Heart left ventricle (tissue), 16 donors: ENCODE measurements at regions not wholly inside any gene's neighbourhood (a gene's known extent, or its start where the extent isn't known, plus 50 kb on each side); places are given as distances from the start of the nearest gene placed in this dataset.

Experiments used
- ATAC-seq, 4 donors: fragments of 200-7000 bp; cut with Tn5 transposase; one replicate each; pipeline ENCODE4 v1.9.1; 2020 to 2022; ENCODE audit warnings: moderate library complexity in 4 of 4, mild to moderate bottlenecking in 3 of 4, moderate number of reproducible peaks in 1 of 4
- DNase-seq, 5 donors: peaks; one replicate each; pipeline ENCODE4 v3.0.0-alpha.2; 2020
- H3K27ac ChIP-seq, 12 donors: fragments of 200-600 bp; sonication (generic) in 4 of 12; one replicate each; pipeline versions ENCODE4 v1.5.0 to v1.8.0; 2016 to 2022; ENCODE audit warnings: mild to moderate bottlenecking in 2 of 12
- H3K27me3 ChIP-seq, 9 donors: fragments of 200-600 bp; sonication (generic) in 2 of 9; one replicate each; pipeline versions ENCODE4 v1.5.1 to v1.8.0; 2016 to 2022; ENCODE audit warnings: mild to moderate bottlenecking in 3 of 9
- H3K36me3 ChIP-seq, 9 donors: fragments of 200-600 bp; sonication (generic) in 2 of 9; one replicate each; pipeline versions ENCODE4 v1.5.0 to v1.8.0; 2018 to 2022; ENCODE audit warnings: mild to moderate bottlenecking in 2 of 9
- H3K4me1 ChIP-seq, 12 donors: fragments of 200-600 bp; sonication (generic) in 4 of 12; one replicate each; pipeline versions ENCODE4 v1.5.0 to v1.8.0; 2016 to 2022; ENCODE audit warnings: mild to moderate bottlenecking in 3 of 12
- H3K4me3 ChIP-seq, 12 donors: fragments of 200-600 bp; sonication (generic) in 4 of 12; one replicate each; pipeline versions ENCODE4 v1.5.0 to v1.8.0; 2017 to 2022; ENCODE audit warnings: mild to moderate bottlenecking in 9 of 12, moderate library complexity in 4 of 12
- H3K9me3 ChIP-seq, 12 donors: fragments of 200-600 bp; sonication (generic) in 4 of 12; one replicate each; pipeline versions ENCODE4 v1.5.0 to v1.8.0; 2016 to 2022; ENCODE audit warnings: mild to moderate bottlenecking in 1 of 12
- POLR2A ChIP-seq, 2 donors: fragments of 450-650 bp; IDR thresholded peaks; one replicate each; pipeline ENCODE4 v1.6.1; 2017; ENCODE audit warnings: antibody characterized with exemption in 2 of 2, mild to moderate bottlenecking in 2 of 2, moderate library complexity in 2 of 2
- WGBS, 4 donors: extraction: QIAGEN DNeasy Blood & Tissue Kit in 2 of 4; methylation state at CpG; one replicate each; pipeline versions ENCODE4 v1.1.5 to v1.1.7; 2013 to 2018; 5-methylcytosine and 5-hydroxymethylcytosine counted together
- intact Hi-C, 10 donors: fragments of 100-400 bp; cut with DNase I; formaldehyde crosslinking; loops; one replicate each; pipeline versions ENCODE4 v1.11.1 to v1.14.2; 2022
- TF ChIP-seq, protein P1 (sequence below), 12 donors: fragments of 200-600 bp; sonication (generic) in 4 of 12; IDR thresholded peaks; one replicate each; pipeline versions ENCODE4 v1.5.0 to v1.8.0; 2018 to 2022; ENCODE audit warnings: antibody characterized with exemption in 12 of 12, mild to moderate bottlenecking in 5 of 12
- donor health status: ischemic (EF 13 %, LVEDD 7.1; RV severe dilation, severe dysfunction).
- donor health status: healthy with polysubstance abuse.
- donor health status: DM: no; HTN: yes; CAD: no.
- donor health status: DM: no; HTN: no; CAD: no.
- donor health status: ischemic (EF 25% LVEDD 6.9; RV normal size, moderate dysfunction).
- donor health status: ischemic (EF 25% LVEDD 5.7; RV mildly dilated, moderate dysfunction).
- donor health status: healthy.
- donor health status: DM: yes; HTN: yes; CAD: no.
- donor health status: ischemic (EF 35%, LVEDD 5.7; RV mildly dilated, moderate dysfunction).
- donor health status: nonischemic (EF 11% LVEDD 7.7; RV severe dilation, severe dysfunction).
- donor health status: DM: yes; HTN: yes; CAD: no.
- donor health status: PGD.
- donor health status: ischemic (EF 29% LVEDD 5.4; RV normal size, mild dysfunction).
- donor health status: nonischemic (EF 23%, LVEDD 6.1; RV moderate dilation, normal function).

DNA sequence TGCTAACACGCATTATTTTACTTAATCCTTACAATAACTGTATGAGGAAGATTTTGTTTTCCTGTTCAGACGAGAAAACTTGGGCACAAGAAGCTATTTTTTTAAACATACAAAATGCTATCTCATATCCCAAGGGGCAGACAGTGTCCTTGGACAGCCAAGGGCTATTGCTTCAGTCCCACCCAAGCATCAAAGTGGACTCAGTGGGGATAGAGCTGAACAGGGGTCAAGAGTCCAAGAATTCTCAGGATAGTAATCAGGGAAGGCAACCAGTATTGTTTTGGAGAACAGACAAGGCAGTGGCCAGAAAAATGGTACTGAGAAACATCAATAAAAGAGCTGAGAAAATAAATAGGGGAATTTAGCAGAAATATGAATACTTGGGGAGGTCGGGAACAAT, 465.7 kb downstream of the PLPP3 start:
- no peak for ATAC-seq
- intact Hi-C loops = no loop called here
- H3K36me3 ChIP-seq = no peaks in the 10 kb centered on the region
- no peaks in the 10 kb centered on the region for H3K4me1 ChIP-seq
- H3K4me3 ChIP-seq = no peak overlapping the region
- 66 to 76% (median 74%) methylated on average over 3 of the region's 3 CpGs for whole genome bisulfite sequencing, 4 donors
- H3K27ac ChIP-seq = peak overlapping the region in 1 of 12 donors; percentile 7
- H3K9me3 ChIP-seq = peaks cover 0 to 18% (median 5%) of the 10 kb centered on the region in 12 donors
- TF ChIP-seq, protein P1, sequence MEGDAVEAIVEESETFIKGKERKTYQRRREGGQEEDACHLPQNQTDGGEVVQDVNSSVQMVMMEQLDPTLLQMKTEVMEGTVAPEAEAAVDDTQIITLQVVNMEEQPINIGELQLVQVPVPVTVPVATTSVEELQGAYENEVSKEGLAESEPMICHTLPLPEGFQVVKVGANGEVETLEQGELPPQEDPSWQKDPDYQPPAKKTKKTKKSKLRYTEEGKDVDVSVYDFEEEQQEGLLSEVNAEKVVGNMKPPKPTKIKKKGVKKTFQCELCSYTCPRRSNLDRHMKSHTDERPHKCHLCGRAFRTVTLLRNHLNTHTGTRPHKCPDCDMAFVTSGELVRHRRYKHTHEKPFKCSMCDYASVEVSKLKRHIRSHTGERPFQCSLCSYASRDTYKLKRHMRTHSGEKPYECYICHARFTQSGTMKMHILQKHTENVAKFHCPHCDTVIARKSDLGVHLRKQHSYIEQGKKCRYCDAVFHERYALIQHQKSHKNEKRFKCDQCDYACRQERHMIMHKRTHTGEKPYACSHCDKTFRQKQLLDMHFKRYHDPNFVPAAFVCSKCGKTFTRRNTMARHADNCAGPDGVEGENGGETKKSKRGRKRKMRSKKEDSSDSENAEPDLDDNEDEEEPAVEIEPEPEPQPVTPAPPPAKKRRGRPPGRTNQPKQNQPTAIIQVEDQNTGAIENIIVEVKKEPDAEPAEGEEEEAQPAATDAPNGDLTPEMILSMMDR (IDR thresholded peaks at IDR 0.05) = no peak
- TF ChIP-seq POLR2A (IDR thresholded peaks at IDR 0.05) = no peak
- no peak for DNase-seq
- H3K27me3 ChIP-seq = no peaks in the 10 kb centered on the region

DNA sequence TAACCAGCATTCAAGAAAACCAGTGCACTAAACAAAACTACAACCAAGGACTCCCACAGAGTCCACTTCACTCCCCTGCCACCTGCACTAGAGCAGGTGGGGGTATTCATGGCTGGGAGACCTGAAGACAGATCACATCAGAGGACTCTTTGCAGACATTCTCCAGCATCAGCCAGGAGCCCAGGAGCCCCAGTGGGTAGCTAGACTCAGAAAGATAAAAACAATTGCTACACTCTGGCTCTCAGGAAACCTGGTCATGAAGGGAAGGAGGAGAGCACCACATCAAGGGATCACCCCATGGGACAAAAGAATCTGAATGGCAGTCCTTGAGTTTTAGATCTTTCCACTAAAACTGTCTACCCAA, 472.1 kb downstream of the PLPP3 start:
- peaks cover 0 to 37% (median 11%) of the 10 kb centered on the region in 12 donors for H3K9me3 ChIP-seq
- ATAC-seq (no peak), DNase-seq (no peak)
- TF ChIP-seq, protein P1 (IDR thresholded peaks at IDR 0.05) = no peak
- TF ChIP-seq POLR2A (IDR thresholded peaks at IDR 0.05) = no peak
- intact Hi-C loops = no loop called here
- H3K4me1 ChIP-seq = no peaks in the 10 kb centered on the region
- no peaks in the 10 kb centered on the region for H3K27me3 ChIP-seq
- no peak overlapping the region for H3K27ac ChIP-seq
- H3K4me3 ChIP-seq = no peak overlapping the region
- H3K36me3 ChIP-seq = no peaks in the 10 kb centered on the region

DNA sequence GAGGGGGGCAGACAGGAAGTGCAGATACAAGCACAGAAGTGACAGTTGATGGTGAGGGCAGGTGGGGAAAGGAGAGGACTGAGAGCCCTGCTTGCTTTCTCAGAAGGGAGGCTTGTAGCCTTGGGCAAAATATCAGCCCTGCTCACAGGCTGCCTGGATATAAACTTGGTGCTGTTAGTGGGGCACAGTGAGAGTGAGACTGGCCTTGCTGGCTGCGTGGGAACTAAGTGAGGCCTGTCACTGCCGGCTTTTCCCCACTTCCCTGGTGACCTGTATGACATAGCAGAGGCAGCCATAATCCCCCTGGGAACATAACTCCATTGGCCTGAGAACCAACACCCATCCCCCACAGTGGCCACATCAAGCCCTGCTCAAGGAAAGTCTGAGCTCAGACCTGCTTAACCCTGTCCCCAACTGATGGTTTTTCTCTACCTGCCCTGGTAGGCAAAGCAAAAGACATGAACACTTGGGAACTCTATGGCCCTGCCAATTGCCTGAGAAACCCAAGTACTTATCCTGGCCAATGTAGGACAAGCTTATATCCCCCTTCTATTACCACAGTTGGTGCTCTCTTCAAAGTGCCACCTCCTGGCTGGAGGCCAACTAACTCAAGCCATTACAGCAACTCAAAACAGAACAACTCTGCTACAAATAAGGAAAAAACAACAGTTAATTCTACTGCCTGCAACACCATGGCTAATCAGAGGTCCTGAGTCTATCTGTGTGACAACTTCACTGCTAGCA, 472.7 kb downstream of the PLPP3 start:
- Histone ChIP-seq H3K4me3 (no peak overlapping the region), H3K9me3 (peaks cover 0 to 31% (median 9%) of the 10 kb centered on the region in 12 donors), H3K36me3 (no peaks in the 10 kb centered on the region), H3K27me3 (no peaks in the 10 kb centered on the region), H3K27ac (no peak overlapping the region), H3K4me1 (no peaks in the 10 kb centered on the region)
- TF ChIP-seq POLR2A (IDR thresholded peaks at IDR 0.05) = no peak
- TF ChIP-seq, protein P1 (IDR thresholded peaks at IDR 0.05) = no peak
- no peak for DNase-seq
- ATAC-seq = no peak
- 58 to 90% (median 77%) methylated on average over 2 of the region's 2 CpGs for WGBS, 4 donors
- intact Hi-C loops = no loop called here

DNA sequence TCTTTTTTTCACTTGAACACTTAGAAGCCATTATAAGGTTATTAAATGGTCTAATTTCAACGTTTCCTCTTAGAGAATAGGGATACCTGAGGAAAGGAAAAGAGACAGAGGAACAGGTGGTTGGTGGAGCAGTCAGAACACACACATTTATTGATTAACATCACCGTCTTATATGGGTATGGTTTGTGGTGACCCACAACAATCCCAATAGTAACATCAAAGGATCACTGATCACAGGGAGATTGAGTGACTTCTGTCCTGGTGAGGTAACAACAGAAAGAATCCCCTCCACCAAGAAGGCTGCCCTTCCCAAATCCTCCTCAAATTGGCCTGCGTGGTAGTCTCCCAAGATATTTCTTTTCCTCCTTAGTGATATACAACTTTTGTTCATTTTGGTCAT, 474.0 kb downstream of the PLPP3 start:
- Histone ChIP-seq H3K36me3 (no peaks in the 10 kb centered on the region), H3K9me3 (peaks cover 0 to 24% (median 8%) of the 10 kb centered on the region in 12 donors), H3K4me3 (no peak overlapping the region), H3K27ac (no peak overlapping the region), H3K27me3 (no peaks in the 10 kb centered on the region), H3K4me1 (no peaks in the 10 kb centered on the region)
- no peak for ATAC-seq
- DNase-seq = no peak
- intact Hi-C loops = no loop called here
- 86 to 90% (median 88%) methylated on average over 3 of the region's 3 CpGs for WGBS, 4 donors
- TF ChIP-seq, protein P1 (IDR thresholded peaks at IDR 0.05) = no peak
- no peak for TF ChIP-seq POLR2A (IDR thresholded peaks at IDR 0.05)
